Immature natural killer cell (primary cell): ENCODE measurements at regions not wholly inside any gene's neighbourhood (a gene's known extent, or its start where the extent isn't known, plus 50 kb on each side); places are given as distances from the start of the nearest gene placed in this dataset.

Experiments
- DNase-seq, 3 donors: peaks; one replicate each; pipeline ENCODE4 v3.0.0; 2022; ENCODE audit warnings: mixed read lengths in 1 of 3
- H3K27ac Mint-ChIP-seq, 6 donors: one replicate each; pipeline ENCODE4 v1.8.0; 2020; ENCODE audit warnings: mixed read lengths in 6 of 6, mild to moderate bottlenecking in 5 of 6, inconsistent platforms in 4 of 6, moderate library complexity in 3 of 6
- H3K27me3 Mint-ChIP-seq, 3 donors: one replicate each; pipeline ENCODE4 v1.8.0; 2020 to 2021; ENCODE audit warnings: low read depth in 3 of 3, mild to moderate bottlenecking in 3 of 3, mixed read lengths in 3 of 3, moderate library complexity in 3 of 3, inconsistent platforms in 1 of 3
- H3K36me3 Mint-ChIP-seq, 3 donors: one replicate each; pipeline ENCODE4 v1.8.0; 2020; ENCODE audit warnings: mixed read lengths in 3 of 3, inconsistent platforms in 2 of 3, mild to moderate bottlenecking in 2 of 3
- H3K4me1 Mint-ChIP-seq, 2 donors: one replicate each; pipeline ENCODE4 v1.8.0; 2020; ENCODE audit warnings: inconsistent platforms in 2 of 2, mild to moderate bottlenecking in 2 of 2, mixed read lengths in 2 of 2, moderate library complexity in 1 of 2
- H3K4me3 Mint-ChIP-seq, 5 donors: one replicate each; pipeline ENCODE4 v1.8.0; 2020; ENCODE audit warnings: mild to moderate bottlenecking in 5 of 5, mixed read lengths in 5 of 5, inconsistent platforms in 3 of 5, moderate library complexity in 3 of 5
- H3K9me3 Mint-ChIP-seq, 6 donors: one replicate each; pipeline ENCODE4 v1.8.0; 2020; ENCODE audit warnings: mild to moderate bottlenecking in 6 of 6, mixed read lengths in 6 of 6, inconsistent platforms in 4 of 6, moderate library complexity in 3 of 6

DNA sequence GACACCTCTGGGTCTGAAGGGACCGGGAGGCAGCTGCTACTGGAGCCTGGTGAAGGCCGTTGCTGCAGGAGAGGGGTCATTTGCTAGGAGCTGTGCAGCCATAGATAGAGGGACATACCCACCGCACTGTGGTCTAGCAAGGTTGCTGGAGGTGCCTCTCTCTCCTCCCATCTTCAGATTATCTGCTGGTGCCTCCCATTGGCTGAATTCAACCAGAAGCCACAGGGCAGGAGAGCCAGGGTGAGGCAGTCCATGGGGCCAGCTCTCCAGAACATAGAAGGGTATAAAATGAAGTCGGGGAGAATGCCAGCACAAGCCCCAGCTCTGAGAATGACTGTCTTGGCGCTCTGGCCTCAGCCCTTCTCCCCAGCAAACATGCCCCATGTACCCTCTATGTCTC is 98.0 kb downstream of the VEGFA start:
- H3K4me1 Mint-ChIP-seq, result no peaks in the 10 kb centered on the region
- H3K27me3 Mint-ChIP-seq, result peaks cover 0 to 7% (median 0%) of the 10 kb centered on the region in 3 donors
- no peaks in the 10 kb centered on the region for H3K36me3 Mint-ChIP-seq
- no peaks in the 10 kb centered on the region for H3K9me3 Mint-ChIP-seq
- no peak overlapping the region for H3K4me3 Mint-ChIP-seq
- no peak for DNase-seq
- no peak overlapping the region for H3K27ac Mint-ChIP-seq

DNA sequence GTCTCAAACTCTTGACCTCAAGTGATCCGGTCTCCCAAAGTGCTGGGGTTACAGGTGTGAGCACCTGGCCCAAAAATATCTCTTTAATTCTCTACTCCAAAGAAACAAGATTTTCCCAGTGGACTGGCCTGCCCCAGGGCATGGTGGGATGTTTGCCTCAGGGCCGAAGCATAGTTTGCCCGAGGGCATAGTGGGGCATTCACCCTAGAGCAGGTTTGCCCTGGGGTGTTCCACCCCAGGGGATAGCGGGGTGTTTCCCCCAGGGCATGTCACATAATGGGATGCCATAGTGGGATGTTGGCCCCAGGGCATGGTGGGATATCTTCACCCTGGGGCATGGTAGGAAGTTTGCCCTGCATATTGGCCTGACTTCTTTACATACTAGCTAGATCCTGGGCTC is 97.2 kb downstream of the VEGFA start:
- Mint-ChIP-seq H3K4me3 (no peak overlapping the region), H3K9me3 (no peaks in the 10 kb centered on the region), H3K36me3 (no peaks in the 10 kb centered on the region), H3K4me1 (no peaks in the 10 kb centered on the region), H3K27ac (no peak overlapping the region), H3K27me3 (peaks cover 0 to 6% (median 0%) of the 10 kb centered on the region in 3 donors)
- DNase-seq, result no peak

DNA sequence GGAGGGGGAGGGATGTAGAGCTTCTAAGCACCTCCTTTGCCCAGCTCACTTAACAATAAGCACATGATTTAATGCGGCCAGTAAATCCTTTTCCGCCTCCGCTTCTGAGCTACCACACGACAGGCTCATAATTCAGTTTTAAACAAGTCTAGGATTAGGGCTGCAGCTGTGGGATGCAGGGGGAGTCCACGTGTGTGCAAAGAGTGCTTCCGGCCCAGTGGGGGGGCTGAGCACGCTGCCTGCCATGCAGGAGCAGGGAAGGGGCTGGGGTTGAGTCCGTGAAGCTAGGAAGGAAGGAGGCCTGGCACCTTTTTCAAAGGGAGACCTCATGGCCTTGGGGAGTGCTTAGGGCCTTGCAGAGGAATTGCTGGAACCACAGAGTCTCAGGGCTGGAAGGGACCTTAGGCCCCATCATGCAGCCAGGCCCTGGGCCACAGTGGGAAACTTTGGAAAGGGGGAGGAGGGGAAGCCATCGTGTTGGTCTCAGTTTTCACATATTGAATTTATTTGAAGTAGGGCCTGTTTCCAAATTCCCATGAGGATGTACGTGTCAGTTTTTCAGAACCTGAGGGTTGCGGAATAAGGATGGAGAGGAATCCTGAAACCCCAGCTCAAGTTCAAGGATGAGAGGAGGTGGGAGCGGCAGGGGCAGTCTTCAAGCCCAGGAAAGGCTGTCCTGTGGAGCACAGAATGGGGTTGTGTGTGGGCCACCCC is 96.1 kb downstream of the VEGFA start:
- Mint-ChIP-seq H3K9me3 (no peaks in the 10 kb centered on the region), H3K27me3 (peaks cover 0 to 4% (median 0%) of the 10 kb centered on the region in 3 donors), H3K36me3 (no peaks in the 10 kb centered on the region), H3K4me3 (no peak overlapping the region), H3K27ac (no peak overlapping the region), H3K4me1 (no peaks in the 10 kb centered on the region)
- DNase-seq, result no peak

DNA sequence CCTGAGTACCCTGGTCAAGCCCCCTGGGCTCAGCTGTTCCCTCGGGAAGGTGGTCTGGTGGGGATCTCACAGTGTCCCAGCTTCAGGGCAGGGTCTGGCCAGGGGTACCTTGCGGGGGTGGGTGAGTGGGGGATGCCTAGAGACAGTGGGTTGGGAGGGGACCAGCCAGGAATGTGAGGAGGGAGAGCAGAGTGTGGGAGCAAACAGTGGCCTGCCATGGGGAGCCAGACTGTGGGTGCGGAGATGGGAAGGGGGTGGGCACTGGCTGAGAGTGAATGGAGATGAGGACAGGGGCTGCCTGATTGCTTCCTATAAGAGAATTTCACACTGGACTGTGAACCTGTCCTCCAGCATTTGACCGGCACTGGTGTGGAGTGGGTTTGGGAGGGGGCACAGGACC is 95.1 kb downstream of the VEGFA start:
- H3K27me3 Mint-ChIP-seq, result peaks cover 0 to 4% (median 0%) of the 10 kb centered on the region in 3 donors
- no peak overlapping the region for H3K27ac Mint-ChIP-seq
- H3K4me1 Mint-ChIP-seq, result no peaks in the 10 kb centered on the region
- H3K36me3 Mint-ChIP-seq, result no peaks in the 10 kb centered on the region
- DNase-seq, result no peak
- no peaks in the 10 kb centered on the region for H3K9me3 Mint-ChIP-seq
- no peak overlapping the region for H3K4me3 Mint-ChIP-seq

DNA sequence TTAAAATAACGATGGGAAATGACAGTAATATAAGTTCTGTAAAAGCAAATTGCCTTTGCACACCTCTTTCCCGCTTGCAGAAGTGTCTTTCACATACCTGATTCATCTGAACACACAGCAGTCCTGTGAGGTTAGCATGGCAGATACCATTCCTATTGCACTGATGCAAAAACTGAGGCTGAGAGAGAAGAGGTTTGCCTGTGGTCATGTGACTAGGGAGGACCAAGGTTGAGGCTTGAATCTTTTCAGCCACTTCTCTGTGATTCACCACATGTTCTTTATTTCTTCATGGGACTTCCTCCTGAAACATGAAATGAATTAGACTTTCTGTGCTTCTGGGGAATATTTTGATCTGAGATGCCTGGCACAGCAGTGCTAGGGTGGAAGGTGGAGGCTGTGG is 92.9 kb downstream of the VEGFA start:
- H3K36me3 Mint-ChIP-seq, result no peaks in the 10 kb centered on the region
- H3K27me3 Mint-ChIP-seq, result peaks cover 0 to 2% (median 0%) of the 10 kb centered on the region in 3 donors
- no peak overlapping the region for H3K4me3 Mint-ChIP-seq
- H3K9me3 Mint-ChIP-seq, result no peaks in the 10 kb centered on the region
- no peaks in the 10 kb centered on the region for H3K4me1 Mint-ChIP-seq
- no peak for DNase-seq
- H3K27ac Mint-ChIP-seq, result no peak overlapping the region

DNA sequence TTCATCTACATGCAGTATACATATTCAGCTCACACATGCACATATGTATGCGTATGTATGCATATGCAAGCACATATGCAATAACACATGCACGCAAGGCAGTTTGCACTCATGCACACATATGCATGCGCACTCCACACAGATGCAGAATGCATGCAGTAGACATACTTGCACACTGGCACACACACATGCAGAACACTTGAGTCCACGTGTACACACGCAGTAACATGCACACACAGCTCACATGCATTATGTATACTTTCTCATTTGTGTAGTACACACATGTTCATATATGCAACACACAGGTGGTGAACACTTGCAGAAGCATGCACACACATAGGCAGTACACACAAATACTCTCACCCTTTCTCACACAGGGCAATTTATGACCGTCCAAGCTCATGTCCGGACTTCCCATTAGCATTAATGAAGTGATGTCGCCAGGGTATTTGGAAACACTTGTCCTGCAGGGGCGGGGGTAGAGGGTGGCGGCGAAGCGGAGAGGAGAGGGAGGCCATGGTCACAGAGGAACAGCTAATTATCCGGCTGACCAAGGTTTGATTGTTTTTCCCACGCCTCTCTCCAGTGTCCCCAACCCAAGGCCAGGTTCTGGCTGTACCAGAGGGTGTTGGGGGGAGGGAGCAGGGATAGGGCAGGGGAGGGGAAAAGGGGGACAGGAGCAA is 91.3 kb downstream of the VEGFA start:
- H3K9me3 Mint-ChIP-seq, result no peaks in the 10 kb centered on the region
- H3K27me3 Mint-ChIP-seq, result no peaks in the 10 kb centered on the region
- H3K27ac Mint-ChIP-seq, result no peak overlapping the region
- H3K36me3 Mint-ChIP-seq, result no peaks in the 10 kb centered on the region
- H3K4me3 Mint-ChIP-seq, result no peak overlapping the region
- no peak for DNase-seq
- H3K4me1 Mint-ChIP-seq, result no peaks in the 10 kb centered on the region

DNA sequence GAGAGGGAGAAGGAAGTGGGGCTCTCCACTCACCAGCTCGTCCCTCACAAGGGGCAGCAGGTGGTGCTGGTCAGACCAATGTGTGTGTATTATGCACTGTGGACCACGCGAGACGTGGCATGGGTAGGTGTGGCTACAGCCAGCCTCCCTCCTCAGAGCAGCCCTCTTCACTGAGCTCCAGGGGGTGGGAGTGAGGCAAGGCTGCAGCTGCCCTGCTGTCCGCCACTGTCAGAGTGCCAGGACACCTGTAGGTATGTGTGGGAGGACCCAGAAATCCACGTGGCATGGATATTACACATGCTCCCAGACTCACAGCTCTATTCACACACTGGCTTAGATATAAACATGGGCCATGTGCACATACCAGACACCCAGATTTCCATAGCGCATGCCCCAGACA is 90.3 kb downstream of the VEGFA start:
- no peaks in the 10 kb centered on the region for H3K9me3 Mint-ChIP-seq
- H3K4me3 Mint-ChIP-seq, result no peak overlapping the region
- H3K36me3 Mint-ChIP-seq, result no peaks in the 10 kb centered on the region
- no peak for DNase-seq
- no peak overlapping the region for H3K27ac Mint-ChIP-seq
- no peaks in the 10 kb centered on the region for H3K4me1 Mint-ChIP-seq
- H3K27me3 Mint-ChIP-seq, result no peaks in the 10 kb centered on the region

DNA sequence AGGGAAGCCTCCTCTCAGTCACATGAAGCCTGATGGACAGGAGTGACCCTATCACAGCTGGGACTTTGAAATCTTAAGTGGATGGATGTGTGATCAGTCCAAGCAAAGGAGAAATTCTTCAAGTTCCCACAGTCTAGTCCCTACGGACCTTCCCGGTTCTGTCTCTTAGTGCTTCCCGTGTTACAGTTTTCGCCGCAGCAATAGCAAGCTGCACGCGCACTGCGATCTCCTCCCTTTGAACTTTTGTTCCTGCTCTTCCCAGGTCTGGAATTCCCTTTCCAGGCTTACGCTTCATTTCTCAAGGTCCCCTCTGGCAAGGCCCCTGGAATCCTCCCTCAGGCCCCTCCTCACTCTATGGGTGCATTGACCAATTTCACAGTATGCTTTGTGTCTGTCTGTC is 89.2 kb downstream of the VEGFA start:
- Mint-ChIP-seq H3K27ac (no peak overlapping the region), H3K27me3 (no peaks in the 10 kb centered on the region), H3K36me3 (no peaks in the 10 kb centered on the region), H3K4me3 (no peak overlapping the region), H3K9me3 (no peaks in the 10 kb centered on the region), H3K4me1 (no peaks in the 10 kb centered on the region)
- no peak for DNase-seq

DNA sequence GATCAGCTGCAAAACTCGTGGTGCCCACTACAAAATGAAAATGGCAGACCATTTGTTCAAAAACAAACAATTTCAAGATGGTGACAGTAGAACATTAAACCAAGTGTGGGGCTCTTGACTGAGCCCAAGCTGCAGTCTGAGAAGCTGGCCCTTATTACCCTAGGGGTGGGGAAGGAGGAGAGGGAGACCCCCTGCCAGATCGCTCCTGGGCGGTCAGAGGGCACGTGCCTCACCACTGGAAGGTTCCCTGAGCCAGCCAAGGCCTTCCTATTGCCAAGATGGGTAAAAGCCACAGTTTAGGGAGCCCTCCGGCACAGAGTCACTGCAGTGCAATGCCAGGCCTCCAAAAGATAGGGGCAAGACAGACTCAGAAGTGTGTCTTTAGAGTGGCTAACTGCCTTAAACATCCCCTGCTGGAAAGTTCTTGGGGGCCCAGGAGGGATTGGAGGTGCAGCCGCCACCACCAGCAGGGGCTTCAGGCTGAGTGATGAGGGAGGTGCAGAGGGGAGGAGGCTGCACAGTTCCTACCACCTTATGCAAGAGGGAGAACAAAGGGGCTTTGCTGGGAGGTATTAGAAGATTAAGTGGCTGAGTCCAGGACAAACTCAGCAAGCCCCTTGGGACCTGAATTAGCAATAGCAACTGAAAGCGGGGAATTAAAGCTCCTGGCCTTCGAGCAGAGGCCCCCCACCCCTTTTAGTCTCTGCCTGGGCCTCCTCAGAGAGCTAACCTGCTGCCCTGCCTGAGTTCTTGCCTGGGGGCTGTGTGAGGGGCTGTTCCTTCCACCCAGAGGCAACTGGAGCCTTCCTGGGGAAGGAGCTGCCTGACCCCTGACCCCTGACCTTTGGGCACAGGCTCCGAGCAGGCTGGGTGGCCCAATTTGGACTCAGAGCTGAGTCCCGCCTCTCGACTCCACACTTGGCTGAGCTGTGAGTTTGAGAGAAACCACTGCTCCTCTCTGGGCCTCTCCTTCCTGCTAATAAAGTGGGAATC is 88.4 kb downstream of the VEGFA start:
- Mint-ChIP-seq H3K4me1 (no peaks in the 10 kb centered on the region), H3K27me3 (no peaks in the 10 kb centered on the region), H3K36me3 (no peaks in the 10 kb centered on the region), H3K9me3 (no peaks in the 10 kb centered on the region), H3K27ac (peak overlapping the region in 1 of 6 donors; percentile 41), H3K4me3 (no peak overlapping the region)
- no peak for DNase-seq

DNA sequence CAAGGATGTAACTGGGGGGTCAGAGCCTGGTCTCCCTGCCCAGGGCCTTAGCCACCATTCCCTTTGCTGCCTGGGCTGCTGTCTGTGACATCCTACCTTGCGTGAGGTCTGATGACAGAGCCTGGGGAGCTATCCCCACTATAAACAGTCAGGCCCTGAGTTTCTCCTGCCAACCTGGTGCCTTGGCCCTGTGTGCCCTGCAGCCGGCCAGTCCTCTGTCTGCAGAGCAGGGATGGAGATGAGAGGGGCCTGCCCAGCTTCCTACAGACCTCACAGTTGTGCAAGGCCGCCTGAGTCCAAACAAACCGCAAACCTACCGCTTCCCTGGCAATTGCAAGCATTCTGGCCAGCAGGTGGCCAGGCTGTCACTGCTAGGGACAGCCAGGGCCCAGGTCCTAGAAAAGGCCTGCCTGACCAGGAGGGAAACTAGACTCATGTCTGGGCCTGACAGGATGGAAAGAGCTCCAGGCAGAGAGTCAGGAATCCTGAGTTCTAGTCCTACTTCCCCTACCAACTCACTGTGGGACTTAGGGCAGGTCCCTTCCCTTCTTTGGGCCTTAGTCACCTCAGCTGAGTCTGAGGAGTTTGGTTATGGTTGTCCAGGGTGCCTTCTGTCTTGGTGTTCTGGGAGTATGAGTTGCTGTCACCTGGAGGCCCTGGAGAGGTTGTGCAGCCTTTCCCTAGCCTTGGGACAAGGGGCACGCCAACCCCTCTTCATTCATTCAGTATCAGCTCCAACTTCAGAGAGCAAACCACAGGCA is 86.2 kb downstream of the VEGFA start:
- Mint-ChIP-seq H3K4me3 (no peak overlapping the region), H3K36me3 (no peaks in the 10 kb centered on the region), H3K9me3 (no peaks in the 10 kb centered on the region), H3K4me1 (no peaks in the 10 kb centered on the region), H3K27ac (no peak overlapping the region), H3K27me3 (no peaks in the 10 kb centered on the region)
- DNase-seq, result no peak

DNA sequence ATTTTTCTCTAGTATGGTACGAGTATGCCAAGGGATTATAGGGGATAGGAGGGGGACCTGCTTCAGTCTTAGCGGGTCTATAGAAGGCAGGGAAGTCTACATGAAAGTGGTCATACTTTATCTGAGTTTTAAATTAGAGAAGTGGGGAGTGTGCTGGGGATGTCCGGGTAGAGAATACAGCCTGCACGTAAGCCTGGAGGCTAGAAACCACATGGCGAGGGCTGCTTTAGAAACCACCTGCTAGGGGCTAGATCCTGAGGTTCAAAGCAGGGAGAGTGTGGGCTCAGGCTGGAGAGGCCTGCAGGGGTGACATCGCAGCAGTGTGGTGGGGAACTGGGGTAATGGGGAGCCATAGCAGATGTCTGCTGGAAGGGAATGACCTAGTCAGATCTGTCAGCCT is 85.2 kb downstream of the VEGFA start:
- no peaks in the 10 kb centered on the region for H3K9me3 Mint-ChIP-seq
- H3K27ac Mint-ChIP-seq, result peak overlapping the region in 1 of 6 donors; percentile 56
- H3K36me3 Mint-ChIP-seq, result no peaks in the 10 kb centered on the region

DNA sequence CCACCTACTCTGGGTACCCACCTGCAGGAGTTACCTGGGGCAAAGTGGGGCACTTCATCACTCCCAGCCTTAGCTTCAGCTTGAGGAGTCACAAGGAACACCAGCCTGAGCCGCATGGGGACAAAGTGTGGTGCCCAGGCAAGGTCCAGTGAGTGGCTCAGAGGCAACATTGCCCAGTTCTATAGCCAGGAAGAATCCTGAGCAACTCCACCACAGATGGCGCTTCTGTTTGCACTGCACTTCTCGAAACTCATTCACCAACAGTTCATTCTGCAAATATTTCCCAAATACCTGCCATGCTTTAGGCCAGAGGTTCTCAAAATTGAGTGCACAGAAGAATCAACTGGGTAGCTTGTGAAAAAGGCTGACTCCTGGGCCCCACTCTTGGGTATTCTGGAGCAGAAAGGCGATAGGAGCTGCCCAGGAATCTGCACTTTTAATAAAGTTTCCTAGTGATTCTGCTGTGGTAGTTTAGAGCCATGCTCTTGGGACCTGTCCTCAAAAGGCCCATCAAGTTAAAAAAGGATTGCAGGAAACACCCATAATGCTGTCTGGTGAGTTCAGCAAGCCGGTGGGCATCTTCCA is 83.1 kb downstream of the VEGFA start:
- Mint-ChIP-seq H3K4me3 (no peak overlapping the region), H3K27ac (no peak overlapping the region), H3K9me3 (no peaks in the 10 kb centered on the region), H3K36me3 (no peaks in the 10 kb centered on the region), H3K27me3 (peaks cover 0 to 3% (median 0%) of the 10 kb centered on the region in 3 donors), H3K4me1 (no peaks in the 10 kb centered on the region)
- no peak for DNase-seq

More for the DNA sequence above, 85.2 kb downstream of the VEGFA start:
- H3K4me3 Mint-ChIP-seq, result no peak overlapping the region
- H3K4me1 Mint-ChIP-seq, result no peaks in the 10 kb centered on the region
- no peak for DNase-seq
- H3K27me3 Mint-ChIP-seq, result peaks cover 0 to 3% (median 0%) of the 10 kb centered on the region in 3 donors

DNA sequence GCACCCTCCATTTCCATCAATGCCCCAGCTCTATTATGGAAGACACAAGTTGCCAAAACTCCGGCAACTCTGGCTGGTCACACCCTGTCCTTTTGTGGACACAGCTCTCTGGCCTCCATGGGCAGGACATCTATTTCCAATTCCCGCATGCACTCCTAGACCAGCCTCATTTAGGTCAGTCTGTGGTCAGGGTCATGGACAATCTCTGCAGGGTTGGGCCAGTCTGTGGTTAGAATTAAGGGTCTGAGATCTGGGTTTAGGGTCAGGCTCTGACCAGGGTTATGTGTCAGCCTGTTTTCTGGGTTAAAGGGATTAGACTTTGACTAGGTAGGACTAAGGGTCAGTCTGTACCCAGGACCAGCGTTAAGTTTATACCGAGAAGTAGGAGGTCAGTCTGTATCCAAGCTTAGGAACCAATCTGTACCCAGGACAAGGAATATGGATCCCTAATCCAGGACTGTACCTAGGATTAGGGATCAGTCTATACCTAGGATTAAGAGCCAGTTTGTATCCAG is 82.4 kb downstream of the VEGFA start:
- Mint-ChIP-seq H3K36me3 (no peaks in the 10 kb centered on the region), H3K4me3 (no peak overlapping the region), H3K9me3 (no peaks in the 10 kb centered on the region), H3K4me1 (no peaks in the 10 kb centered on the region), H3K27me3 (peaks cover 0 to 3% (median 0%) of the 10 kb centered on the region in 3 donors), H3K27ac (no peak overlapping the region)
- DNase-seq, result no peak
